Omental fat pad (tissue), 3 donors: ENCODE measurements at regions not wholly inside any gene's neighbourhood (a gene's known extent, or its start where the extent isn't known, plus 50 kb on each side); places are given as distances from the start of the nearest gene placed in this dataset.
"Not testable (repeated sequence)": the region's sequence is repeated elsewhere in the genome, so short reads cannot be mapped to it uniquely, and the experiment has no call there.

Source experiments
- ATAC-seq: fragments of 150-250 bp; one replicate; pipeline ENCODE4 v1.9.1; 2016; ENCODE audit warnings: mild to moderate bottlenecking, moderate library complexity; ENCODE audit not compliant: low FRiP score
- DNase-seq: peaks from one replicate; pipeline ENCODE4 v3.0.0-alpha.2; 2019; ENCODE audit warnings: low spot score
- CTCF ChIP-seq, 3 donors: fragments of 450-650 bp; IDR thresholded peaks; one replicate each; pipeline ENCODE4 v1.5.1; 2016 to 2017; ENCODE audit warnings: antibody characterized with exemption in 3 of 3, mild to moderate bottlenecking in 3 of 3, moderate library complexity in 2 of 3

GRCh38 chr1:113291777-113292602, 98.3 kb upstream of the MAGI3 start:
- ATAC-seq (no peak), DNase-seq (no peak)
- no peak for TF ChIP-seq CTCF (IDR thresholded peaks at IDR 0.05)

GRCh38 chr1:113292603-113293255, 97.6 kb upstream of the MAGI3 start:
- DNase-seq (no peak), ATAC-seq (no peak)
- TF ChIP-seq CTCF (IDR thresholded peaks at IDR 0.05), result no peak

GRCh38 chr1:113293256-113293626, 97.1 kb upstream of the MAGI3 start:
- TF ChIP-seq CTCF (IDR thresholded peaks at IDR 0.05), result no peak
- ATAC-seq (no peak), DNase-seq (no peak)

- no peak for TF ChIP-seq CTCF (IDR thresholded peaks at IDR 0.05)
- DNase-seq (no peak), ATAC-seq (no peak)
Measured at GRCh38 chr1:113297749-113298148, 92.6 kb upstream of the MAGI3 start.

- no peak for TF ChIP-seq CTCF (IDR thresholded peaks at IDR 0.05)
- no peak for DNase-seq
- no peak for ATAC-seq
Measured at GRCh38 chr1:113298941-113299340, 91.4 kb upstream of the MAGI3 start.

- TF ChIP-seq CTCF (IDR thresholded peaks at IDR 0.05), result no peak
- ATAC-seq (no peak), DNase-seq (no peak)
Measured at GRCh38 chr1:113302636-113303035, 87.7 kb upstream of the MAGI3 start.

GRCh38 chr1:113303267-113303666, 87.0 kb upstream of the MAGI3 start:
- ATAC-seq (no peak), DNase-seq (no peak)
- TF ChIP-seq CTCF (IDR thresholded peaks at IDR 0.05), result no peak

- DNase-seq, ATAC-seq: not testable (repeated sequence)
Measured at GRCh38 chr1:113305029-113305428, 85.3 kb upstream of the MAGI3 start.
